HG03457 (cell line): ENCODE measurements at regions not wholly inside any gene's neighbourhood (a gene's known extent, or its start where the extent isn't known, plus 50 kb on each side); places are given as distances from the start of the nearest gene placed in this dataset.

Experiments
- ATAC-seq: cut with Tn5 transposase; IDR thresholded peaks from one replicate; pipeline ENCODE4 v1.9.1; 2021; ENCODE audit warnings: moderate number of reproducible peaks; ENCODE audit not compliant: unreplicated experiment

- no peak for ATAC-seq
Observed at GRCh38 chr14:71687166-71687831, 244.9 kb upstream of the RGS6 start.

- no peak for ATAC-seq
Observed at GRCh38 chr14:71688576-71688975, 243.7 kb upstream of the RGS6 start.

- ATAC-seq, result no peak
Observed at GRCh38 chr14:71690478-71690877, 241.8 kb upstream of the RGS6 start.

GRCh38 chr14:71692496-71692895, 239.7 kb upstream of the RGS6 start:
- ATAC-seq, result no peak

- ATAC-seq, result no peak
Observed at GRCh38 chr14:71693381-71693780, 238.8 kb upstream of the RGS6 start.

GRCh38 chr14:71694591-71695530, 237.4 kb upstream of the RGS6 start:
- no peak for ATAC-seq

- ATAC-seq, result no peak
Observed at GRCh38 chr14:71695611-71696350, 236.4 kb upstream of the RGS6 start.

GRCh38 chr14:71698027-71698426, 234.2 kb upstream of the RGS6 start:
- no peak for ATAC-seq

- no peak for ATAC-seq
Observed at GRCh38 chr14:71698673-71699072, 233.6 kb upstream of the RGS6 start.

GRCh38 chr14:71701990-71702389, 230.2 kb upstream of the RGS6 start:
- ATAC-seq, result no peak

GRCh38 chr14:71702786-71703185, 229.4 kb upstream of the RGS6 start:
- ATAC-seq, result no peak

GRCh38 chr14:71703477-71703876, 228.8 kb upstream of the RGS6 start:
- ATAC-seq, result no peak

- no peak for ATAC-seq
Observed at GRCh38 chr14:71704210-71704609, 228.0 kb upstream of the RGS6 start.

- ATAC-seq, result no peak
Observed at GRCh38 chr14:71705460-71705859, 226.8 kb upstream of the RGS6 start.

- ATAC-seq, result no peak
Observed at GRCh38 chr14:71709076-71709475, 223.2 kb upstream of the RGS6 start.

- ATAC-seq, result no peak
Observed at GRCh38 chr14:71709987-71710386, 222.2 kb upstream of the RGS6 start.

GRCh38 chr14:71711125-71711524, 221.1 kb upstream of the RGS6 start:
- ATAC-seq, result no peak

GRCh38 chr14:71711619-71712018, 220.6 kb upstream of the RGS6 start:
- no peak for ATAC-seq

- ATAC-seq, result no peak
Observed at GRCh38 chr14:71712478-71712877, 219.8 kb upstream of the RGS6 start.

GRCh38 chr14:71713016-71713415, 219.2 kb upstream of the RGS6 start:
- ATAC-seq, result no peak

GRCh38 chr14:71713451-71713850, 218.8 kb upstream of the RGS6 start:
- ATAC-seq, result no peak

- no peak for ATAC-seq
Observed at GRCh38 chr14:71714225-71714624, 218.0 kb upstream of the RGS6 start.
